GM12878 (cell line): ENCODE measurements at regions not wholly inside any gene's neighbourhood (a gene's known extent, or its start where the extent isn't known, plus 50 kb on each side); places are given as distances from the start of the nearest gene placed in this dataset.

Experiments
- ATAC-seq: fragments of 200-7000 bp; cut with Tn5 transposase; 3 replicates; pipeline ENCODE4 v1.9.1; 2020; ENCODE audit warnings: mild to moderate bottlenecking, moderate library complexity
- BruUV-seq: library from RNA; stranded (reverse); fragments of 400-500 nt; replicated peaks from 2 replicates; lab custom pipeline; 2021; lab: Mats Ljungman, UMichigan
- CTCF ChIA-PET: fragments of 300-600 bp; sonication (Branson Sonifier 250); formaldehyde crosslinking; extraction: SDS; loops from one replicate; lab custom pipeline; 2021; ENCODE audit warnings: inconsistent platforms; lab: Yijun Ruan, JAX
- POLR2A ChIA-PET: fragments of 350-600 bp; formaldehyde crosslinking; extraction: SDS; loops from one replicate; lab custom pipeline; 2021; ENCODE audit warnings: inconsistent platforms; lab: Charles Lee
- RAD21 ChIA-PET: fragments of 300-600 bp; sonication (Branson Sonifier 250); formaldehyde crosslinking; loops from one replicate; lab custom pipeline; 2023; ENCODE audit warnings: antibody characterized with exemption; ENCODE audit not compliant: unreplicated experiment; lab: Charles Lee
- SMC1A ChIA-PET: fragments of 300-600 bp; sonication (Branson Sonifier 250); formaldehyde crosslinking; loops from one replicate; lab custom pipeline; 2023; ENCODE audit not compliant: unreplicated experiment, uncharacterized antibody; lab: Charles Lee
- DNase-seq: peaks from one replicate; pipeline ENCODE4 v3.0.0-alpha.2; 2011; ENCODE audit warnings: low read depth, low spot score
- FAIRE-seq: peaks from 3 replicates; lab custom pipeline; 2011; peaks lifted over from hg19 to GRCh38; lab: Jason Lieb, UNC
- H2AFZ ChIP-seq: 2 replicates; pipeline ENCODE4 v1.6.0; 2011; ENCODE audit warnings: low read depth, low read length, control low read depth; ENCODE audit not compliant: control insufficient read depth
- H3K27ac ChIP-seq: 2 replicates; pipeline ENCODE4 v1.5.1; 2011; ENCODE audit warnings: control low read depth; ENCODE audit not compliant: control insufficient read depth, insufficient read depth
- H3K27me3 ChIP-seq, 2 experiments: replicated peaks in 1 of 2; 2 replicates each; pipeline versions ENCODE4 v1.6.0 to v1.6.1; 2011; ENCODE audit warnings: low read length in 1 of 2; ENCODE audit not compliant: control insufficient read depth in 2 of 2, insufficient read depth in 2 of 2
- H3K36me3 ChIP-seq, 2 experiments: 2 replicates each; pipeline ENCODE4 v1.5.1; 2011; ENCODE audit warnings: low read length in 1 of 2; ENCODE audit not compliant: control insufficient read depth in 2 of 2, insufficient read depth in 2 of 2
- H3K4me1 ChIP-seq: 2 replicates; pipeline ENCODE4 v1.6.1; 2011; ENCODE audit warnings: mild to moderate bottlenecking, low read length, moderate library complexity, mixed read lengths; ENCODE audit not compliant: control insufficient read depth, insufficient read depth
- H3K4me2 ChIP-seq: 2 replicates; pipeline ENCODE4 v1.6.0; 2011; ENCODE audit warnings: control low read depth; ENCODE audit not compliant: control insufficient read depth, insufficient read depth
- H3K4me3 ChIP-seq: fragments of 200-600 bp; sonication (generic); 2 replicates; pipeline ENCODE4 v1.5.1; 2016
- H3K79me2 ChIP-seq: 2 replicates; pipeline ENCODE4 v1.6.0; 2011; ENCODE audit warnings: low read length; ENCODE audit not compliant: control insufficient read depth, insufficient read depth
- H3K9ac ChIP-seq: 2 replicates; pipeline ENCODE4 v1.8.0; 2011; ENCODE audit warnings: low read length, control low read depth, mixed read lengths; ENCODE audit not compliant: control insufficient read depth, insufficient read depth
- H3K9me3 ChIP-seq: replicated peaks from 3 replicates; pipeline ENCODE4 v1.5.1; 2011; ENCODE audit warnings: mild to moderate bottlenecking, low read length; ENCODE audit not compliant: control insufficient read depth, insufficient read depth
- H4K20me1 ChIP-seq: 2 replicates; pipeline ENCODE4 v1.6.0; 2011; ENCODE audit not compliant: control insufficient read depth, insufficient read depth
- CEBPB ChIP-seq, 2 experiments: fragments of 150-350 bp in 1 of 2; IDR thresholded peaks; 2 replicates each; pipeline ENCODE4 v1.6.1; 2012 to 2014; ENCODE audit warnings: low read depth in 2 of 2, low read length in 2 of 2, borderline replicate concordance in 1 of 2, inconsistent platforms in 1 of 2
- CREM ChIP-seq: IDR thresholded peaks from 2 replicates; pipeline ENCODE4 v1.6.1; 2014; ENCODE audit warnings: antibody characterized with exemption, low read depth
- EP300 ChIP-seq, 2 experiments: fragments of 150-350 bp in 1 of 2; IDR thresholded peaks; 2 replicates each; pipeline ENCODE4 v1.6.1; 2011 to 2012; ENCODE audit warnings: low read depth in 2 of 2, low read length in 2 of 2, borderline replicate concordance in 1 of 2, improper control_type of control experiment in 1 of 2, inconsistent platforms in 1 of 2; ENCODE audit not compliant: control insufficient read depth in 1 of 2
- FOXM1 ChIP-seq: IDR thresholded peaks from 2 replicates; pipeline ENCODE4 v1.6.1; 2012; ENCODE audit warnings: low read depth, mild to moderate bottlenecking, inconsistent platforms, low read length, moderate library complexity
- IRF4 ChIP-seq: IDR thresholded peaks from 2 replicates; pipeline ENCODE4 v1.6.1; 2011; ENCODE audit warnings: low read depth, low read length
- IRF5 ChIP-seq: fragments of 450-650 bp; IDR thresholded peaks from 2 replicates; pipeline ENCODE4 v1.6.1; 2017; ENCODE audit warnings: borderline replicate concordance
- NFXL1 ChIP-seq: fragments of 450-650 bp; IDR thresholded peaks from 2 replicates; pipeline ENCODE4 v1.6.1; 2017; ENCODE audit warnings: antibody characterized with exemption, mild to moderate bottlenecking, borderline replicate concordance
- NR2F1 ChIP-seq: fragments of 450-650 bp; conservative IDR thresholded peaks from 2 replicates; pipeline ENCODE4 v1.6.1; 2017; ENCODE audit warnings: mild to moderate bottlenecking
- RELA ChIP-seq: fragments of 450-650 bp; IDR thresholded peaks from 2 replicates; pipeline ENCODE4 v1.8.0; 2014; ENCODE audit warnings: borderline replicate concordance; ENCODE audit not compliant: partially characterized antibody
- SIN3A ChIP-seq: IDR thresholded peaks from 2 replicates; pipeline ENCODE4 v1.6.1; 2012; ENCODE audit warnings: low read depth, low read length, improper control_type of control experiment
- SMAD5 ChIP-seq: IDR thresholded peaks from 2 replicates; pipeline ENCODE4 v1.6.1; 2016; ENCODE audit warnings: antibody characterized with exemption, low read depth
- SMARCA5 ChIP-seq: fragments of 450-650 bp; IDR thresholded peaks from 2 replicates; pipeline ENCODE4 v1.6.1; 2017; ENCODE audit warnings: mild to moderate bottlenecking
- SMC3 ChIP-seq: IDR thresholded peaks from 2 replicates; pipeline ENCODE4 v1.6.1; 2011; ENCODE audit warnings: low read length, improper control_type of control experiment, borderline replicate concordance
- TAF1 ChIP-seq: IDR thresholded peaks from 2 replicates; pipeline ENCODE4 v1.6.1; 2011; ENCODE audit warnings: mild to moderate bottlenecking, low read depth, low read length, borderline replicate concordance
- ZNF24 ChIP-seq: fragments of 450-650 bp; IDR thresholded peaks from 2 replicates; pipeline ENCODE4 v1.6.1; 2017; ENCODE audit warnings: antibody characterized with exemption, mild to moderate bottlenecking
- ZNF274 ChIP-seq: IDR thresholded peaks from one replicate; pipeline ENCODE4 v1.8.0; 2011; ENCODE audit not compliant: insufficient read length, insufficient read depth
- WGBS: methylation state at CpG from one replicate; pipeline ENCODE4 v1.1.6; 2016; ENCODE audit warnings: low lambda C conversion rate; ENCODE audit not compliant: insufficient replicate concordance, insufficient coverage; ENCODE audit errors: missing lambda C conversion rate; 5-methylcytosine and 5-hydroxymethylcytosine counted together
- in situ Hi-C: fragments of 300-500 bp; cut with MboI; formaldehyde crosslinking; loops from 9 replicates; pipeline ENCODE4 v1.14.3; 2018; ENCODE audit warnings: mixed read lengths
- intact Hi-C: fragments of 100-400 bp; cut with micrococcal nuclease; formaldehyde crosslinking; loops from one replicate; pipeline ENCODE4 v1.14.2; 2022; ENCODE audit not compliant: unreplicated experiment
- TF ChIP-seq, protein P1 (sequence below): fragments of 150-350 bp; IDR thresholded peaks from 2 replicates; pipeline ENCODE4 v1.6.1; 2014; ENCODE audit warnings: mild to moderate bottlenecking, low read depth, low read length

- BruUV-seq, result no TSS peak
- in situ Hi-C loops, result no loop called here
These were observed 788.5 kb downstream of the MCTP2 start for GRCh38 chr15:95019907-95020306.

DNA sequence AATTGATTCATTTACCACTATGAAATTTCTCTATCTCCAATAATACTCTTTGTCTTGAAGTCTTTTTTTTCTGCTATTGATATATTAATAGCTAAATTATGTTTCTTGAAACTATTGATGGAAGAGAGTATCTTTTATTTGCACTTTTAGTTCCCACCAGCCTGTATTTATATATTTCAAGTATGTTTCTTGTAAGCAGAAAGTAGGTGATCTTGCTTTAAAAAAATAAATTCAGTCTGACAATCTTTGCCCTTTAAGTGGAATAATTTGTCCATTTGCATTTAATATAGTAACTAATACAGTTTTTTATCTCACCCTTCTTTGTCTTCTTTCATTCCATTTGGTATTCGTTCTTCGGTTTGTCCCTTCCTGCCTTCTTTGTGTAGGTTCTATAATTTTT is 790.5 kb downstream of the MCTP2 start:
- no peak for FAIRE-seq
- WGBS, result 49% methylated on average over 2 of the region's 2 CpGs
- in situ Hi-C loops (no loop called here), intact Hi-C loops (loop anchor here (5.0 kb wide), 1 partner anchor 440 kb away; no protein-coding TSS in a partner anchor)
- H3K4me1 ChIP-seq, result no peaks in the 10 kb centered on the region
- H2AFZ ChIP-seq, result no peak overlapping the region
- no peak overlapping the region for H3K27ac ChIP-seq
- BruUV-seq, result no TSS peak
- H3K79me2 ChIP-seq, result no peaks in the 10 kb centered on the region
- DNase-seq, result no peak
- SMC1A ChIA-PET, result interaction anchor here (0.7 kb wide), 1 partner anchor 1469 kb away, joined by 3 read pairs; no protein-coding TSS in a partner anchor
- H3K9ac ChIP-seq, result no peak overlapping the region
- H3K4me2 ChIP-seq, result no peak overlapping the region
- no peak for ATAC-seq
- POLR2A ChIA-PET, result no interaction called here
- CTCF ChIA-PET, result interaction anchor here (0.7 to 0.9 kb wide), 2 partner anchors 14 to 350 kb away, joined by 4 read pairs; no protein-coding TSS in a partner anchor
- no peak for TF ChIP-seq RELA
- TF ChIP-seq ZNF24, result no peak
- TF ChIP-seq SMC3, result no peak
- no peak for TF ChIP-seq IRF5
- no peak for TF ChIP-seq SIN3A
- TF ChIP-seq EP300 (IDR thresholded peaks at IDR 0.05; ENCODE audit: borderline replicate concordance in 1 of 2, control insufficient read depth in 1 of 2, low read depth in 2 of 2, low read length in 2 of 2), result no peak
- no peak for TF ChIP-seq NFXL1
- no peak for TF ChIP-seq ZNF274
- H3K36me3 ChIP-seq, result no peaks in the 10 kb centered on the region
- RAD21 ChIA-PET, result no interaction called here
- H4K20me1 ChIP-seq, result no peaks in the 10 kb centered on the region
- no peak overlapping the region for H3K4me3 ChIP-seq
- no peaks in the 10 kb centered on the region; the same call in 2 of the 3 replicates for H3K9me3 ChIP-seq
- H3K27me3 ChIP-seq, result no peaks in the 10 kb centered on the region

More at GRCh38 chr15:95019907-95020306, 788.5 kb downstream of the MCTP2 start:
- POLR2A ChIA-PET, result no interaction called here
- no peaks in the 10 kb centered on the region for H3K36me3 ChIP-seq
- no peak overlapping the region for H3K4me3 ChIP-seq
- H3K79me2 ChIP-seq, result no peaks in the 10 kb centered on the region
- intact Hi-C loops, result loop anchor here (5.0 kb wide), 1 partner anchor 438 kb away; no protein-coding TSS in a partner anchor
- SMC1A ChIA-PET, result no interaction called here
- TF ChIP-seq NR2F1, result no peak
- TF ChIP-seq, protein P1, sequence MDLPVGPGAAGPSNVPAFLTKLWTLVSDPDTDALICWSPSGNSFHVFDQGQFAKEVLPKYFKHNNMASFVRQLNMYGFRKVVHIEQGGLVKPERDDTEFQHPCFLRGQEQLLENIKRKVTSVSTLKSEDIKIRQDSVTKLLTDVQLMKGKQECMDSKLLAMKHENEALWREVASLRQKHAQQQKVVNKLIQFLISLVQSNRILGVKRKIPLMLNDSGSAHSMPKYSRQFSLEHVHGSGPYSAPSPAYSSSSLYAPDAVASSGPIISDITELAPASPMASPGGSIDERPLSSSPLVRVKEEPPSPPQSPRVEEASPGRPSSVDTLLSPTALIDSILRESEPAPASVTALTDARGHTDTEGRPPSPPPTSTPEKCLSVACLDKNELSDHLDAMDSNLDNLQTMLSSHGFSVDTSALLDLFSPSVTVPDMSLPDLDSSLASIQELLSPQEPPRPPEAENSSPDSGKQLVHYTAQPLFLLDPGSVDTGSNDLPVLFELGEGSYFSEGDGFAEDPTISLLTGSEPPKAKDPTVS, result no peak
- no peak for TF ChIP-seq FOXM1
- no peak for TF ChIP-seq SMARCA5
- no peak for TF ChIP-seq TAF1
- TF ChIP-seq IRF4, result no peak
- no peak for TF ChIP-seq SMAD5
- no peak for TF ChIP-seq CREM
- TF ChIP-seq CEBPB (IDR thresholded peaks at IDR 0.05; ENCODE audit: borderline replicate concordance in 1 of 2, low read depth in 2 of 2, low read length in 2 of 2), result no peak
- TF ChIP-seq, all 136 proteins: peak for 0
- WGBS, result 0% methylated on average over 1 of the region's 1 CpG
- Histone ChIP-seq H3K4me2 (no peak overlapping the region), H4K20me1 (no peaks in the 10 kb centered on the region), H2AFZ (no peak overlapping the region), H3K9me3 (no peaks in the 10 kb centered on the region; the same call in 2 of the 3 replicates), H3K27ac (no peak overlapping the region), H3K9ac (no peak overlapping the region), H3K4me1 (no peaks in the 10 kb centered on the region), H3K27me3 (no peaks in the 10 kb centered on the region)
- no peak for ATAC-seq
- ChIA-PET CTCF (no interaction called here), RAD21 (no interaction called here)
- DNase-seq, result no peak
- FAIRE-seq, result no peak
